Omental fat pad (tissue), 3 donors: ENCODE measurements at regions not wholly inside any gene's neighbourhood (a gene's known extent, or its start where the extent isn't known, plus 50 kb on each side); places are given as distances from the start of the nearest gene placed in this dataset.
A peak's percentile ranks its signal among the peaks of the same experiment; 100 is the strongest.

Experiments
- ATAC-seq: fragments of 150-250 bp; one replicate; pipeline ENCODE4 v1.9.1; 2016; ENCODE audit warnings: mild to moderate bottlenecking, moderate library complexity; ENCODE audit not compliant: low FRiP score
- DNase-seq: peaks from one replicate; pipeline ENCODE4 v3.0.0-alpha.2; 2019; ENCODE audit warnings: low spot score
- TF ChIP-seq, protein P1 (sequence below), 3 donors: fragments of 450-650 bp; IDR thresholded peaks; one replicate each; pipeline ENCODE4 v1.5.1; 2016 to 2017; ENCODE audit warnings: antibody characterized with exemption in 3 of 3, mild to moderate bottlenecking in 3 of 3, moderate library complexity in 2 of 3

- ATAC-seq (no peak), DNase-seq (no peak)
- TF ChIP-seq, protein P1, sequence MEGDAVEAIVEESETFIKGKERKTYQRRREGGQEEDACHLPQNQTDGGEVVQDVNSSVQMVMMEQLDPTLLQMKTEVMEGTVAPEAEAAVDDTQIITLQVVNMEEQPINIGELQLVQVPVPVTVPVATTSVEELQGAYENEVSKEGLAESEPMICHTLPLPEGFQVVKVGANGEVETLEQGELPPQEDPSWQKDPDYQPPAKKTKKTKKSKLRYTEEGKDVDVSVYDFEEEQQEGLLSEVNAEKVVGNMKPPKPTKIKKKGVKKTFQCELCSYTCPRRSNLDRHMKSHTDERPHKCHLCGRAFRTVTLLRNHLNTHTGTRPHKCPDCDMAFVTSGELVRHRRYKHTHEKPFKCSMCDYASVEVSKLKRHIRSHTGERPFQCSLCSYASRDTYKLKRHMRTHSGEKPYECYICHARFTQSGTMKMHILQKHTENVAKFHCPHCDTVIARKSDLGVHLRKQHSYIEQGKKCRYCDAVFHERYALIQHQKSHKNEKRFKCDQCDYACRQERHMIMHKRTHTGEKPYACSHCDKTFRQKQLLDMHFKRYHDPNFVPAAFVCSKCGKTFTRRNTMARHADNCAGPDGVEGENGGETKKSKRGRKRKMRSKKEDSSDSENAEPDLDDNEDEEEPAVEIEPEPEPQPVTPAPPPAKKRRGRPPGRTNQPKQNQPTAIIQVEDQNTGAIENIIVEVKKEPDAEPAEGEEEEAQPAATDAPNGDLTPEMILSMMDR (IDR thresholded peaks at IDR 0.05) = no peak
Measured at GRCh38 chr1:157196245-157196543, 58.0 kb upstream of the ETV3 start.

GRCh38 chr1:157195521-157196244 is 57.5 kb upstream of the ETV3 start:
- no peak for ATAC-seq
- TF ChIP-seq, protein P1 (IDR thresholded peaks at IDR 0.05) = no peak
- DNase-seq = no peak

- TF ChIP-seq, protein P1 (IDR thresholded peaks at IDR 0.05) = no peak
- ATAC-seq (no peak), DNase-seq (no peak)
Measured at GRCh38 chr1:157194731-157195520, 56.7 kb upstream of the ETV3 start.

GRCh38 chr1:157193702-157194391 is 55.7 kb upstream of the ETV3 start:
- ATAC-seq (no peak), DNase-seq (peak; percentile 48)
- TF ChIP-seq, protein P1 (IDR thresholded peaks at IDR 0.05) = no peak

GRCh38 chr1:157193219-157193618 is 55.0 kb upstream of the ETV3 start:
- no peak for DNase-seq
- TF ChIP-seq, protein P1 (IDR thresholded peaks at IDR 0.05) = no peak
- no peak for ATAC-seq

DNA sequence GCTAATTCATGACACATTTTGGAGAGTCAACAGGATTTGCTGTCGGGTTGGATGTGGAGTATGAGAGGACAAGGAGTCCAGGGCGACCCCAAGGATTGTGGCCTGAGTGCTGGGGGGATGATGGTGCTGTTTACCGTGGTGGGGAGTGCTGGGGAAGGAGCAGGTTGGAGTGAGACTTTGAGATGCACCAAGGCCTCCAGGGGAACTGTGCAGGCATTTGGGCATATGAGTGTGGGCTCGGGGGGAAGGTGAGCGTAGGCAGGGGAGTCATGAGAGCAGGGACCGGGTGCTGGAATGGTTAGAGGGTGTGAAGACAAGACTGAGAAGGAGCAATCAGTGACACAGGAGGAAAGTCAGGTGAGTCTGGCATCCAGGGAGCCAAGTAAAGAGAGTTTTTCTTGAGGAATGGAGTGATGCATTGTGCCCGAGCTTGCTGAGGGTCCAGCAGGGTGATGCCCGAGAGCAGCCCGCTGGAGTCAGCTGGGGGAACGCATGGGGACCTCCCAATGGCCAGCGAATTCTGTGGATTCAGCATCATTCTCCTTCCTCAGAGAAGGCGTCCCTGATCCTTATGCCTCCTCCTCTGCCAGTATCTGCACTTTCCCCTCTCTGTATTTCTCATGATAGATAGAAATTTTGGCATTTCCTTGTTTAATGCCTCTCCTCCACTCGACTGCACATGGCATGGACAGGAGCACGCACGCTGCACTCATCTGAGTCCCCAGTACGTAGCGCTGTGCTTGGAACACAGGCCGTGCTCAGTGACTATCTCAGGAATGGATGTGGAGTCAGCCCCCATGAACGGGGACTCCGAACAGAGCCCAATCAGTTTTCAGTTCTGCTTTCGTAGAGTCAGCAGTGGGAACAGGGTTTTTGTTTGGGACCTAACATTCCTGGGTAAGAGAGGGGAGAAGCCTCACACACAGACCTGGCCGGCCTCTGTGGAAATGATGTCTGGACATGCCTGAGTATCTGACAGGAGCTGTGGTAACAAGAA is 52.1 kb upstream of the ETV3 start:
- DNase-seq (no peak), ATAC-seq (no peak)
- TF ChIP-seq, protein P1 (IDR thresholded peaks at IDR 0.05) = no peak
